Mesenchymal stem cell (in vitro differentiated cells and primary cell): ENCODE measurements at regions not wholly inside any gene's neighbourhood (a gene's known extent, or its start where the extent isn't known, plus 50 kb on each side); places are given as distances from the start of the nearest gene placed in this dataset.

Experiments used
- DNase-seq: peaks from one replicate; pipeline ENCODE4 v3.0.0-alpha.2; 2013
- H2AFZ ChIP-seq: one replicate; pipeline ENCODE4 v1.6.1; 2013; ENCODE audit warnings: low read depth, mild to moderate bottlenecking, control low read depth, inconsistent platforms, low read length, moderate library complexity
- H2AK5ac ChIP-seq: 2 replicates; pipeline ENCODE4 v1.6.1; 2013; ENCODE audit warnings: low read length, moderate library complexity, mild to moderate bottlenecking, inconsistent platforms; ENCODE audit not compliant: severe bottlenecking
- H2BK120ac ChIP-seq: one replicate; pipeline ENCODE4 v1.6.1; 2013; ENCODE audit warnings: low read depth, mild to moderate bottlenecking, inconsistent platforms, low read length, moderate library complexity
- H2BK12ac ChIP-seq, 2 experiments: one replicate each; pipeline ENCODE4 v1.6.1; 2013; ENCODE audit warnings: inconsistent platforms in 2 of 2, low read length in 2 of 2, mild to moderate bottlenecking in 2 of 2, moderate library complexity in 2 of 2, control low read depth in 1 of 2
- H2BK15ac ChIP-seq: one replicate; pipeline ENCODE4 v1.6.1; 2013; ENCODE audit warnings: mild to moderate bottlenecking, low read depth, inconsistent platforms; ENCODE audit not compliant: poor library complexity, severe bottlenecking
- H2BK5ac ChIP-seq: 2 replicates; pipeline ENCODE4 v1.6.1; 2013; ENCODE audit warnings: low read depth, mild to moderate bottlenecking, low read length, control low read depth, inconsistent platforms; ENCODE audit not compliant: poor library complexity, severe bottlenecking
- H3K14ac ChIP-seq, 2 experiments: one replicate each; pipeline ENCODE4 v1.6.1; 2013; ENCODE audit warnings: inconsistent platforms in 2 of 2, low read length in 2 of 2, control low read depth in 1 of 2, mild to moderate bottlenecking in 1 of 2, moderate library complexity in 1 of 2
- H3K18ac ChIP-seq, 2 experiments: one replicate each; pipeline ENCODE4 v1.6.1; 2013; ENCODE audit warnings: inconsistent platforms in 2 of 2, low read length in 2 of 2, control low read depth in 1 of 2, low read depth in 1 of 2, mild to moderate bottlenecking in 1 of 2
- H3K23ac ChIP-seq, 2 experiments: one replicate each; pipeline ENCODE4 v1.6.1; 2013; ENCODE audit warnings: inconsistent platforms in 2 of 2, low read length in 2 of 2, mild to moderate bottlenecking in 2 of 2, moderate library complexity in 2 of 2, control low read depth in 1 of 2
- H3K27ac ChIP-seq: 2 replicates; pipeline ENCODE4 v1.5.1; 2013; ENCODE audit warnings: mild to moderate bottlenecking, moderate library complexity, low read length, control low read depth, inconsistent platforms; ENCODE audit not compliant: poor library complexity, severe bottlenecking
- H3K27me3 ChIP-seq, 2 experiments: 2 replicates each; pipeline versions ENCODE4 v1.6.1 to v1.7.0; 2013; ENCODE audit warnings: low read length in 2 of 2, mild to moderate bottlenecking in 2 of 2, moderate library complexity in 2 of 2, control low read depth in 1 of 2, inconsistent platforms in 1 of 2; ENCODE audit not compliant: control insufficient read depth in 1 of 2, insufficient read depth in 1 of 2
- H3K36me3 ChIP-seq, 2 experiments: 2 replicates each; pipeline versions ENCODE4 v1.6.1 to v1.7.0; 2013; ENCODE audit warnings: low read length in 2 of 2, control low read depth in 1 of 2, inconsistent platforms in 1 of 2, low read depth in 1 of 2, mild to moderate bottlenecking in 1 of 2; ENCODE audit not compliant: insufficient read depth in 2 of 2, control insufficient read depth in 1 of 2
- H3K4ac ChIP-seq, 2 experiments: one replicate each; pipeline ENCODE4 v1.6.1; 2013; ENCODE audit warnings: inconsistent platforms in 2 of 2, low read length in 2 of 2, mild to moderate bottlenecking in 2 of 2, moderate library complexity in 2 of 2, control low read depth in 1 of 2, low read depth in 1 of 2
- H3K4me1 ChIP-seq: 2 replicates; pipeline ENCODE4 v1.6.1; 2013; ENCODE audit warnings: low read depth, low read length, control low read depth; ENCODE audit not compliant: control insufficient read depth, insufficient read depth
- H3K4me2 ChIP-seq: 2 replicates; pipeline ENCODE4 v1.6.1; 2013; ENCODE audit warnings: low read length, mild to moderate bottlenecking, inconsistent platforms; ENCODE audit not compliant: poor library complexity, severe bottlenecking
- H3K4me3 ChIP-seq, 2 experiments: 2 replicates each; pipeline versions ENCODE4 v1.5.1 to v1.7.0; 2013; ENCODE audit warnings: low read length in 2 of 2, mild to moderate bottlenecking in 2 of 2, control low read depth in 1 of 2, low read depth in 1 of 2; ENCODE audit not compliant: insufficient read depth in 1 of 2
- H3K79me1 ChIP-seq: replicated peaks from 2 replicates; pipeline ENCODE4 v1.6.1; 2013; ENCODE audit warnings: mild to moderate bottlenecking, control low read depth, low read length, inconsistent platforms; ENCODE audit not compliant: poor library complexity, severe bottlenecking
- H3K9ac ChIP-seq: 2 replicates; pipeline ENCODE4 v1.7.0; 2013; ENCODE audit warnings: mild to moderate bottlenecking, low read length, moderate library complexity
- H3K9me3 ChIP-seq: 2 replicates; pipeline ENCODE4 v1.7.0; 2013; ENCODE audit warnings: mild to moderate bottlenecking, low read length; ENCODE audit not compliant: control insufficient read depth
- H4K8ac ChIP-seq: one replicate; pipeline ENCODE4 v1.6.1; 2013; ENCODE audit warnings: inconsistent platforms, mild to moderate bottlenecking, low read length, moderate library complexity
- H4K91ac ChIP-seq: one replicate; pipeline ENCODE4 v1.6.1; 2013; ENCODE audit warnings: mild to moderate bottlenecking, low read length, inconsistent platforms
- WGBS: methylation state at CpG from one replicate; pipeline ENCODE4 v1.1.7; 2013; ENCODE audit warnings: mixed read lengths; 5-methylcytosine and 5-hydroxymethylcytosine counted together

DNA sequence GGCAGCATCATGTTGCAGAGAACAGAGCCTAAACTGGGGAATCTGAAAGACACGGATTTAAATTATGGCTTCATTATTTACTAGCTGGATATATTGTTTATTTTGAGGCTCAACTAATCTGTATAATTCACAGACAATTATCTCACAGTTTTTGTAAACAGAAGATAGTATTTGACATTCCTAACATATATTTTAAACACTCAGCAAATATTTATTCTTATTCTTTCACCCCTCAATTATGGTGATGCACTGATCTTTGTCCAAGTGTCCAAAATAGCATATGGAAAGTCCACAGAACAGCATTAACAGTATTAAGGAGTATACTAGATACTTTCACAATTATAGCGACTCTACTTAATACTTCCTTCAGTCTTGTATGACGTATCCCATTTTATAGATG, 257.0 kb downstream of the ADGRG6 start:
- 69% methylated on average over 2 of the region's 3 CpGs for WGBS
- Histone ChIP-seq H3K18ac (no peak overlapping the region), H3K9ac (no peak overlapping the region), H3K4me3 (no peak overlapping the region), H4K91ac (no peak overlapping the region), H3K23ac (no peak overlapping the region), H2BK12ac (no peak overlapping the region), H3K27ac (no peak overlapping the region), H3K4me2 (no peak overlapping the region), H3K36me3 (no peaks in the 10 kb centered on the region), H3K9me3 (peaks cover 3% of the 10 kb centered on the region), H2BK15ac (no peak overlapping the region), H3K4ac (no peak overlapping the region), H2AFZ (no peak overlapping the region), H4K8ac (no peak overlapping the region), H3K79me1 (no peaks in the 10 kb centered on the region), H3K4me1 (no peaks in the 10 kb centered on the region), H3K27me3 (no peaks in the 10 kb centered on the region), H3K14ac (no peak overlapping the region), H2AK5ac (no peak overlapping the region), H2BK5ac (no peak overlapping the region), H2BK120ac (no peak overlapping the region)
- DNase-seq, result peak; percentile 78

DNA sequence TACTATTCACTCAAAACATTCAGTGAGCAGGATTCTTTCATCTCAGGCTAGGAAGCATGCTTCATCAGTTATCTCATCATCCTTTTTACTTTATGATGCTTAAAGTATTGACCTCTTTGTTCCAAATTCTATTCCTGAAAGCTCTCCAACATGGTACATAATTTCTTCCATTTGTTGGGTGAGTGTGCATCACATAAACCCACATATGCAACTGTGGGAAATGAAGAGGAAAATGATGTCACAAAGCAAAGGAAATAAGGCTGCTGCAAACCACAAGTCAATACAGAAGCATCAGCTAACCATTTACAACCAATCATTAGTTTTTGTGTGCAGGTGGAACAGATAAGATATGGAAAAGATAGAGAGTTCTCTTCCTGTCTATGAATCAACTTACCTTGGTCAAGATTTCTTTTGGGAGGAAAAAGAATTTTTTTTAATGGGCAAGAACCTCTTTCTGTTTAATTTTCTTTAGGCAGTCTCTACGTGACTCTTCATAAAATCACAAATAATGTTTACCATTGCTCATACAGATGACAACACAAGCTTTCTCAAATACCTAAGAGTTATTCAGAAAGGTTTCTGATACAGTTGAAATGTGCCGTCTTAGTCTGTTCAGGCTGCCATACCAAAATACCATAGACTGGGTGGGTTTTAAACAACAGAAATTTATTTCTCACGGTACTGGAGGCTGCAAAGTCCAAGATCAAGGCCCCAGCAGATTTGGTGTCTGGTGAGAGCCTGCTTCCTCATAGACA, 259.9 kb downstream of the ADGRG6 start:
- no peak overlapping the region for H3K4ac ChIP-seq
- H3K9ac ChIP-seq, result no peak overlapping the region
- H3K23ac ChIP-seq, result no peak overlapping the region
- no peak overlapping the region for H4K8ac ChIP-seq
- no peak overlapping the region for H3K4me3 ChIP-seq
- 93% methylated on average over 2 of the region's 3 CpGs for WGBS
- H2AFZ ChIP-seq, result no peak overlapping the region
- no peak overlapping the region for H2AK5ac ChIP-seq
- no peak overlapping the region for H4K91ac ChIP-seq
- H2BK12ac ChIP-seq, result no peak overlapping the region
- peaks cover 3% of the 10 kb centered on the region for H3K9me3 ChIP-seq
- no peak overlapping the region for H2BK15ac ChIP-seq
- no peaks in the 10 kb centered on the region for H3K79me1 ChIP-seq
- no peak overlapping the region for H2BK120ac ChIP-seq
- H3K4me1 ChIP-seq, result no peaks in the 10 kb centered on the region
- no peaks in the 10 kb centered on the region for H3K27me3 ChIP-seq
- H3K27ac ChIP-seq, result no peak overlapping the region
- no peak for DNase-seq
- no peaks in the 10 kb centered on the region for H3K36me3 ChIP-seq
- H3K14ac ChIP-seq, result no peak overlapping the region
- H3K4me2 ChIP-seq, result no peak overlapping the region
- no peak overlapping the region for H2BK5ac ChIP-seq
- H3K18ac ChIP-seq, result no peak overlapping the region

DNA sequence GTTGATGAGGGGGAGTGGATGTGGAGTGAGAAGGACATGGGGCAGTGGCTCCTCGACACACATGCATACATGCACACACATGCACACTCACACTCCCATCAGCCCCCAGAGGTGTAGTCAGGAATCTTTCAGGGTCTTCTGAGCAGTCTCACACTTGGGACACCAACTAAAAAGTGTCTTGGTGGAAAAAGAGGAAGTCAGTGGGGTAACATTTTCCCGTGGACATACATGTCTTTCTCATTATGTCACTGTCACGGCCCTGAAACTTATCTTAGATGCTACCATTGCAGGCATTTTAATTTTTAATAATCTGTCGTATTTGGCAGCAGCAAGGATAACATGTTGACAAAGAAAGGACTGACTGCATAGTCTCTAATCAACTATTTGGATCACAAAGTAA, 261.1 kb downstream of the ADGRG6 start:
- Histone ChIP-seq H2BK12ac (no peak overlapping the region), H4K8ac (no peak overlapping the region), H2BK5ac (no peak overlapping the region), H3K9me3 (no peaks in the 10 kb centered on the region), H3K4me1 (no peaks in the 10 kb centered on the region), H2AK5ac (no peak overlapping the region), H3K14ac (no peak overlapping the region), H3K27ac (no peak overlapping the region), H3K23ac (no peak overlapping the region), H3K18ac (no peak overlapping the region), H4K91ac (no peak overlapping the region), H2BK15ac (no peak overlapping the region), H3K4ac (no peak overlapping the region), H3K9ac (no peak overlapping the region), H3K4me3 (no peak overlapping the region), H3K4me2 (no peak overlapping the region), H2AFZ (no peak overlapping the region), H3K36me3 (no peaks in the 10 kb centered on the region), H3K79me1 (no peaks in the 10 kb centered on the region), H2BK120ac (no peak overlapping the region), H3K27me3 (no peaks in the 10 kb centered on the region)
- DNase-seq, result no peak
- WGBS, result 93% methylated on average over 3 of the region's 4 CpGs

DNA sequence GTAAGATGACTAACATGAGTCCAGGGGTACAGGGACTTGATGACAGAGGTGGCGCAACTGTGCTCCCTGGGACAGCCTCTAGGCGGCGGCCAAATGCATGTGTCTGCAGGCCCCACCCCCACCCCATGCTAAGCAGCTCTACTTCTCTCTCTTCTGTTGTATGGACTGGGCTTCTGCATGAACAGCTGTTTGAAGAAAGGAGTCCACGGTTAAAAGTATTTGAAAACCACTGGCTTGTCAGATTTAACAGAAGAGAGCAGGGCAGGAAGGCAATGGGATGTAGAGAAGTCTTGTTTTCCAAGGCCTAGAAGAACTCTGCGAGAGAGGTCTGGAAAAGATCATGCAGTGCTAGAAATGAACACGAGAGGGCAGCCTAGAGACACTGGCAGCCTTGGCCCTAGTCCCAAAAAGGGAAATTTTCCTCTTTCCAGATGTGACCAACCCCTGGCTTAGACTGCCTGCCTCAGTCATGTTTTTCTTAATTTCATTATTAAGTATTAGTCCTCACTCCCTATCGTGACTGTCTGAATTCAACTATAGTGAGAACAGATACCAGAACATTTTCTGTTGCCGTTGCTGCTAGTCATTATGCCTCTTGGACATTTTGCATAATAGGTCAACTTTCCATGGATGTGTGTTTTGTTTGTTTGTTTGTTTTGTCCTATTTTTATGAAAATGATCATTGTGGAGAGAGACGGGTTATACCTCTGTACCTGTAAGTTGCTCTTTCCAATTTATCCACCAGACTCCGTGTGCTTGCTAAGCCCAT, 265.0 kb downstream of the ADGRG6 start:
- Histone ChIP-seq H3K4me1 (no peaks in the 10 kb centered on the region), H2BK15ac (no peak overlapping the region), H2BK120ac (no peak overlapping the region), H3K18ac (peak overlapping the region in 1 of 2 experiments; percentile 26), H3K23ac (no peak overlapping the region), H3K14ac (no peak overlapping the region), H2BK12ac (no peak overlapping the region), H3K27ac (no peak overlapping the region), H3K79me1 (no peaks in the 10 kb centered on the region), H2AK5ac (peak overlapping the region; percentile 82), H3K9me3 (no peaks in the 10 kb centered on the region), H3K4me2 (no peak overlapping the region), H3K4ac (no peak overlapping the region), H3K9ac (no peak overlapping the region), H2BK5ac (no peak overlapping the region), H4K8ac (no peak overlapping the region), H2AFZ (peak overlapping the region; percentile 46), H3K4me3 (no peak overlapping the region), H4K91ac (no peak overlapping the region), H3K36me3 (no peaks in the 10 kb centered on the region), H3K27me3 (no peaks in the 10 kb centered on the region)
- DNase-seq, result peak; percentile 72
- 36% methylated on average over 7 of the region's 10 CpGs for WGBS
